IPS DF 19.7 (cell line): ENCODE measurements at regions not wholly inside any gene's neighbourhood (a gene's known extent, or its start where the extent isn't known, plus 50 kb on each side); places are given as distances from the start of the nearest gene placed in this dataset.

Experiments
- DNase-seq: peaks from one replicate; pipeline ENCODE4 v3.0.0-alpha.2; 2013; ENCODE audit warnings: low read depth, low spot score

DNA sequence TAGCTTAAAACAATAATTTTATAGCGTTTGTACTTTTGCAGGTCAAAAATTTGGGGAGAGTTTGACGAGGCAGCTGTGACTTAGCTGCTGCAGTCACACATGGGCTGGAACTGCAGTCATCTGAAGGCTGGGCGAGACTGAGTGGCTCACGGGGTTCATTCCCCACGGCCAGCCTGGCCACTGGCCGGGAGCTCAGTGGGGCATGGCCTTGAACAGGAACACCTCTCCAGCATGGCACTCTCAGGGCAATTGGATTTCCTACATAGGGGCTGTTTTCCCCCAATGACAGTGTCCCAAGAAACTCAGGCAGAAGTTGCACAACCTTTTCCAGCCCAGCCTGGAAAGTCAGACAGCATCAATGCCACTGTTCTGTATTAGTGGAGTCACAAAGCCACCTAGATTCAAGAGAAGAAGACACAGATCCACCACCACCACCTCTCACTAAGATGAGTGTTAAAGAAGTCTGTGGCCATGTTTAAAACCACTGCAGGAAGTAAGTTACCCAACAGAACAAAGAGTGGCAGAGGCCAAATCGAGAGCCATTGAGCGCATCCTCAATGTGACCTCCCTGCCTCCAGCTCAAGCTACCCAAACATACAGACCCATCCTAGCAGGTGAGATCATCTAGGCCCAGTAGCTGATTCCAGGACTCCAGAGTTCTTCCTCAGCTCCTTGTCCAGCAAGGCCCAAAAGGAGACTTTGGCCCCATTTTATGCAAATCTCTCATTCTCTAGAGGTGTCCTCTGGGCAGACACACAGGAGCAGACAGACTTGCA lies 618.7 kb upstream of the CADM1 start:
- DNase-seq, result no peak

DNA sequence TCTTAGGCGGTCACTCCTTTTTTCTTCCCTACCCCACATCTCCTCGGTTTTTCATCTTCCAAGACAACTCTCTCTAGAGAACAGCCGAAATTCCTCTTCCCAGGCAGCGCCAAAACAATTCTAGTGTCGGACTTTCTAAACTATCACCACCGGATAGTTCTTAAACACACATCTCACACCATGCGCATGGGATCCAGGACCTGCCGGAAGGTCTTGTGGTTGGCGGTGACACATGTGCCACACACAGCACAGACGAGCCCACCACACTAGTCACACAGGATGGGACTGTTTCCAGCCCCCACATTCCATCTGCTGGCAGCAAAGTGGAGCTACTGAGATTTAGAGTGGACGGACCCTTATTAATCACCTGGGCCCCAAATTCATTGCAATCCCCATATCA lies 614.9 kb upstream of the CADM1 start:
- DNase-seq, result no peak

DNA sequence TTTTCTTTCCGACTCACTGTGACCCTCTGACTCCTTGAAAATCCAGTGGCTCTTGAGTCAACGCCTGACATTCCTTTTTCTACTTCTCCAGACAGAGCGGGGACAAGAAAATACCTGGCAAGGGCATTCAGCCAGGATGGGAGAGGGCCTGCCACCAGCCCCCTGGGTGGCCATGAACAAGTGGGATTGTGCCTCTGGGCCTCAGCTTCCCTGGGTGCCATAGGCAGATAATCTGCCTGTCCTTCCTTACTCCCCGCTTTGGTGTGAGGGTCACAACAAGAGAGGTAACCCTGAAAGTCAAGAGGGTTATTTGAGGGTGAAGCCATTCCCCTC lies 613.9 kb upstream of the CADM1 start:
- DNase-seq, result no peak

DNA sequence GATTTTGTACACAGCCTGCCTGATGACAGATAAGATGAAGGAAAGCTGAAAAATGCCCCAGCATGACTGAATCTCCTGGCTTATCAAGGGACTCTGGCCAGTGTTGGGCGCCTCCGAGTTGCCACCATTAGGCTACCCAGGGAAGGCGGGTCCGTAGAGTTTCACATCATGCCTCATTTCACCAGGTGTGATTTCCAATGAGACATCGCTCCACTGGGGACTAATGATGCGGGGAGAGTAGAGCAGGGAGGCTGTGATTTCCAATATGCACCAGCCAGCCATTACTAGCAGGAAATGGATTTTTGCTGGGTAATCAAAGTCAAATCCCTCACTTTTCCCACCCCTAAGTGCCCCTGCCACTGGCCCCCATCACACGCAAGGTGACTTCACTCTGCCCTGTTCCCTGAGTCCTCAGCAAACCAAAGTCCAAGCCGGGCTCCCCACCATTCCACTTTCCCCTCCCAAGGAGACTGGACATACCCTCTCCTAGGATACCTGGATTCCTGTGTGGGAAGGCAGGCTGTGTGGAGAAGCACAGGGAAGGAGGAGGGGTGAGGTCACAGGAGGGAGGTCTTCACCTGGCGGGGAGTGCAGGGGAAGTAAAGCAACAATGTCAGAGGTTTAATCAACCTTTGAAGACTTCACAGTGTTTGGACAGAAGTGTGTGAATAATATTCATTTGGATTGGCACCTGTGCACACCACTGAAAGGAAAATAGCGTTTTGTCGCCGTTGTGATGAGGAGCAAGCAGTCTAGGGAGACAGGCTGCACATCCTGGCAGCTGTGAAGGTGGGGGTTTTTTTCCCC lies 613.3 kb upstream of the CADM1 start:
- no peak for DNase-seq

DNA sequence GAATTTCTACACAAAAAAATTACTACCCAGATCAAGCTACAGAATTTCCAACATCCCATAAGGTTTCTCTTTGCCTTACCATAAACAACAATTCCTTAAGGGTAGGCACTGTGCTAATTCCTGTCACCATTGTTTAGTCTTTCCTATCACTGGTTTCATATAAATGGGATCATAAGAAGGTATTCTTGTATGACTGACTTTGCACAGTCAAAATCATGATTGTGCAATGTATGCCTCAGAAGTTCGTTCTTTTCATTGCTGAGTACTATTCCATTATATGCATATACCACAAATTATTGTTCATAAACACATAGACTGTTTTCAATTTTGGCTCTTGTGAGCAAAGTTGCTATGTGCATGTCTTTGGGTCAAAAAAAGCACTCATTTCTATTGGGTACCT lies 611.6 kb upstream of the CADM1 start:
- no peak for DNase-seq

DNA sequence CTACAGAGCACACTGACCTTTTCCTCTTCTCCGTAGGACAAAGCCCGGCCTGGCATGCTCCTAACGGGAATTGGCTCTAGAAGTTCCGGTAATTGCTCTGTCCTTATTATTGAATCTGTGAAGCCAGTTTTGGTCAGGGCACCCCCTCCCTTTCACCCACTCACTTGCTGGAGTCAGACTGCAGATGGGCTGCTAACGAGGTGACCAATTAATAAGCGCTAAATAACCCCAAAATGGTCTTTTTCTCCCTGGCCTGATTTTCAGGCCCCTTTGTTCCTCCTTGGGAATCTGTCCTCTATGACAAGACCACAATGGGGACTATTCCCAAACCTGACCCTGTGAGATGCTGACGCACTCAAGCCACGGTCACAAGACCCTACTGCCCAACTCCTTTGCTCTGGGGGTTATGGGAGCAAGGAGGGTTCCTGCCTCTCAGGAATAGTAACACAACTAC lies 610.0 kb upstream of the CADM1 start:
- DNase-seq, result no peak

DNA sequence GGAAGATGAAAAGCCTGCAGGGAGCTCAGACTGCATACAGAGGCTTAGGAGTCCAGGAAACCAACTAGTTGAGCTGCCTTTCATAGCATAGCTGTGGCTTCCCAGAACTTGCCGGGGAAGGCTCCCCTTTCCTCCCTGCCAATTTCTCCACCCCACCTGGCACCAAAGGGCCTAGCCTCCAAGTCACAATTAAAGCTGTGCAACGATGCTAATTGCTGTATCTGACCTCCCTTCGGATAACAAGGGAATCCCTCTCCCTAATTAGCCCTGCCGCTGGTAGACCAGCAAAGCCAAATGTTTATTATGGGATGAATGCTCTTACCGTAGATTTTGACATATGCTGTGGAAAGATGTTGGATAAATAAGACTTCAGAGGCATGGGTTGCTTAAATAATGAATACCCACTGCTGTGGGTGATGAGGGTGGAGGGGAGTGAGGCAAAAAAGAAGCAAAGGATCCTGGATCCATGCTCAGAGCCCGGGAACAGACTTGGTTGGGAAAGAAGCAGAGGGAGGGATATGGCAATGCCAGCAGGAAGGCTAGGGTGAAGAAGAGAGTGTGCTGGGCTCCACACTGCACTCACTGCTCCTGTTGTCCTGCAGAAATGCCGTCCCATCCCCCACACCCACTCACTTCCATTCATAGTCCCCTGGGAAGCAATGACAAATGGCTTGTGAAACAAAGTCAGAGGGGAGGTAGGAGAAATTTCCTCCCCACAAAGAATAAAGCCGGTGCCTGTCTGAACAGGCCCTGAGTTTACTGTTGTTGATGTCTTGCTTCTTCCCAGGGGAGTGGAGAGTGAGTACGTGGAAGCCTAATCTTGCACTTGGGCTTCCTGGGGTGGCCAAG lies 608.1 kb upstream of the CADM1 start:
- no peak for DNase-seq

DNA sequence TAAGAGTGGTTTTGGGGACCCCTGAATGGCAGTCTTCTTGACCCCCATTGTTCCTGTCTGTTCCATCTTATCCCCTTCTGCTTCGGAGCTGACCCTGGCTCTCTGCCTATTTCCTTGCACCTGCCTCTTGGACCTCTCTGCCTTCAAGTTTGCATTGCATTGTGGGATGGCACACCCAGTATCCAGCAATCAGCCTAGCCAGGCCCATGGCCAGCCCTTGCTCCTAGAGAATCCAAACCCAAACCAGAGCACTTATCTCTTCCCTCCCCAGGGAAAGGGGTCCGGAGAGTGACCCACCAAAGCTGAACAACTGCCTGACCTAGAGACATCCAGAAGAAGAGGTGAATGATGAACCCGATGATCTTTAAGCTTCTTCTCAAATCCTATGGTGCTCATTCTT lies 607.3 kb upstream of the CADM1 start:
- no peak for DNase-seq

DNA sequence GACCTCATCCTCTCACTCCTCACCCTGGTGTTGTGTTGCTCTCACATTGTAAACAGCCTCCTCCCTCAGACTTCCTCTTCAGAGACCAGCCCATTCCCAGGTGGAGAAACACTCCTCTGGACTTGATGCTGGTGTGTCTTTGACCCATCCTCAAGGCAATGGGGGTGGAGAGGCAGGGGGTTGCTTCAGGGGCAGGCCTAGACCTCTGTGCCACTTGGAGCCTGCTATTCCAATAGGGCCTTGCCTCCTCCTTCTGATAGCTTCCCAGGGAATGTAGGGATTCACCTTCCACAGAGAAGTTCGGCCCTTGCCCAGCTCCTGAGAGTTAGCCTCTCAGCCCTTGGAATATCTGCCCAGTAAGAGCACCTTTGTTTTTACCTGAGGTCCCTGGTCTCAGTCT lies 606.6 kb upstream of the CADM1 start:
- no peak for DNase-seq

DNA sequence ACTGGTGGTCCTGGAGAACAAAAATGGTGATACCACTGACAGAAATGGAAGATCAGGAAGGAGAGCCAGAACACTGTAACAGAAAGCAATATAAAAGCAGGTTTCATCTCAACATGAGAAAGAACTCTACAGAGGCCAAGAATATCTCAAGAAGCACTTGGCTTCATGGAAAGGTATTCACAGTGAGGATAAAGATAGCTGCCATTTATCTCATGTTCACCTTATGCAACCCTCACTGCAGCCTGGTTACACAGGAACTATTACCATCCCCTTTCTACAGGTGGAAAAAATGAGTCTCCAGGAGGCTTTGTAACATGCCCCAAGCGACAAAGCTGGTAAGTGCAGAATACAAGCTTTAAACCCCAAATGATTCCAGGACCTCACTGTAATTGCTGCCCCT lies 606.1 kb upstream of the CADM1 start:
- no peak for DNase-seq

DNA sequence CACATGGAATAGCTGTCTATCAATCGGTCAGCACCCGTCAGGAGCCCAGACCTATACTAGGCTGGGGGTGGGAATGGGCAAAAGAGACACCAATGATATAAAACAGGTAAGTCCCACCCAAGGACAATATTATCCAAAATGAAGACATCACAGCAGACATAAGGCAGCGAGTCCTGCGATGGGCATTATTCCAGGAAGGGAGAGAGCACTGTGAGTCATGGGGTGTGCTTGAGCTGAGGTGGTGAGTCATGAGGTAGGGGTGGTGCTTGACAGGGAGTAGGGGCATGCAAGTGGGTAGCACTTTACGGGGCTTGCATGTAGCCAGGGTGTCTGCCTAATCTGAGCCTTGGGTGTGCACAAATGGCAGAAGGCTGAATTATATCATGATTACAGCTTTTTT lies 605.0 kb upstream of the CADM1 start:
- DNase-seq, result no peak

DNA sequence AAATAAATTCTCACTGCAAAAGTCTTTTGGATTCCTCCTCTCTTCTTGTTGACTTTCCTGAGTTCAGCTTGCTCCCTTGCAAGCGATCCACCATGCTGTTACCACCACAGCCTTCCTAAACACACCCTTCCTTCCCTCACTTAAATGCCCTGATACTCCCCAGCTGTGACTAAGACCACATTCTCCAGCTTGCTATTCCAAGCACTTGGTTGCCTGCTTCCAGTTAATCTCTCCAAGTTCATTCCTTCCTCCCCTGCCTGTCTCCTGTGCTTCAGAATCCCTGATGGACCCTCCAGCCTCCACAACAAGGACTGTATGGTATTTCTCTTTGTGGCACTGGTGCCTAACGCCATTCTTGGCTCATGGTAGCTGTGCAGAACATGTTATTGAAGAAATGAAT lies 603.9 kb upstream of the CADM1 start:
- DNase-seq, result no peak

DNA sequence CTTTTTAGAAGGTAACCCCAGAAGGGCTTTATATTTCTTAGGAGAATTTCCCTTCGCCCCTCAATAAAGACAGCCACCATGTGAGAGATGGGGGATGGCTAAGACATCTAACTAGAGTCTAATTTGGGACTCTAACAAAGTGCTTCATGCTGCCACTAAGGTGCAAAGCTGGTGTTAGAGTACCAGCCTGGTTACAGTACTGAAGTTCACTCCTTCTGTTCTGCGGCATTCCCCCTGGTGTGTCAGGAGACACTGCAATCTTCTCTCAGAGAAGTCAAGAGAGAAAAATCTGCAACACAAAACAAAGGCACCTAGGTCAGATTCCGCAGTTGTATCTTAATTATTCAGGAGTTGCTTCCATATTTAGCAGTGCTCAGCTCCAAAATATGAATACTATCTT lies 603.0 kb upstream of the CADM1 start:
- peak; percentile 67 for DNase-seq

DNA sequence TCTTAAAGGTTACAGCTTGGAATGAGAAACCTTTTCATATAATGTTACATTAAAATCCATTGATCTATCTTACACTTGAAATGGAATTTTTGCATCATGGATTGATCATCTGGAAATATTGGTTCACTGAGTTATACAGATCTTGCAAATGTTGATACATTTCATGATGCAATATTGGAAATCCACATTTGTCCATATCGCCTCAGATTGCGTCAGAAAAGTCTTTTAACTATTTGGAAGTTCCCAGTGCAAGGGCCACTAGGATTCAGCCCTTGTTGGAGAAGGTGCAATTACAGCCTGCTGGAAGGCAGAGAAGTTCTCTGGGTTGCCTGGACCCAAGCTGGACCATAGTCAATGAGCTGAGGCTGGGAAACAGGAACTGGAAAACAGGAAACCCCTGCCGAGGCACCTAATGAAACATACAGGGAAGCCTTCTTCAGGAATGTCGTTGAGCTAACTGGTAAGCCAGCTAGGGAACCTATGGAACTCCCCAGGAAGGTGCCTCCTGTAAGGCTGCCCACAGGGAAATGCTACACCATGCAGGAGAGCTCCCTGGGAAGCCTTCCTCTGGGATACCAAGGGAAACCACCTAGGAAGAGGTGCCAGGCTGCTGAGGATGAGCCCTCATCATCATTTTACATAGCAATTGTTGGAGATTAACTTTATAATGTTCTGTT lies 600.4 kb upstream of the CADM1 start:
- DNase-seq, result no peak

DNA sequence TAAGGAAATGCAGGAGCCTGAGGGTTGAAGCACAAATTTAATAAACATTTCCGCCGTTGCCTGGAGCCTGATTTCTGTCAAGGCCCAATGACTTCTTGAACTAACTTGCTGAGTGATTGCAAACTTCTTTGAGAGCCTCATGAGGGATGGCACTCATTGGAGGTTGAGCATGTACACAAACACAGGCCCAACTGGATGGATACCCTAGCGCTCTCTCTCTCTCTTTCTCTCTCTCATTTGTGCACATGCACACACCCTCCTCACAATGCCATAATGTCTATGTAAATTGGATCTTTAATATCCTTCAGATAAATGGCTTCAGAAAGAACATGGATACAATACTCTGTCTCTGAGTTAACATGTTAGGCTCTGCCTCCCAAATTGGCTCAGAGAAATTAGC lies 597.7 kb upstream of the CADM1 start:
- DNase-seq, result no peak

DNA sequence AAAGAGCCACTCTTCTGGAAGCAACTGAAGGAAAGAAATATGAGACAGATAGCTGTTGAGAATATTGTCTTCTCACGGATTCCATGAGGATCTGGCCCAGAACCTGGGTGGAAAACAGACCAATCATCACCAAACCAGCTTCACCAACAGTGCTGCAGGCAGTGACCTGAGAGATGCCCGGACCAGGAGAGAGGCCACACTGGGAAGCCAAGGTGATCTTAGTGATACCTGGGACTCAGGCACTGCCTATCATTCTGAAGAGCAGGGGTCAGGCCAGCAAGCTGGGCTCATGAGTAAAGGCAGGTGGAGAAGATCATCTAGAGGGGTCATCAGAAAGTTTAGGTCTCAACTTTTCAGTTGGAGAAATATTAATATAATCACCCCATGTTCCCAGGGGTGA lies 595.8 kb upstream of the CADM1 start:
- no peak for DNase-seq

DNA sequence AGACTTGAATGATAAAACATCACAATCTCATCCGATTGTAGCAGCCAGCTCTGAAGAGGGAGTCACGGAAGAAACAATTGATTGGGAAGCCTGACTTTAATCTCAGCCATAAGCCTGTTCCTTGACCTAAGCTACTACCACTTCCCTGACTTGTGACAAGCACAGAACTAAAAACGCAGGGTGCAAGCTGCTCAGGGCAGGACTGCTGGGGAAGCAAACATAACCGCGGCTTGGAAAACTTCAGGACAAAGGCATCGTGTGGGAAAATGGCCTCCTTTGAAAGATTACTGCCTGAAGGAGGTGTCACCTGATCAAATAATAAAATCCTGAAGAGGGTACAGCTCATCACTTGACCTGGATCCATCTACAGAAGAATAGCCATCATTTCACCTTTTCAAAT lies 595.3 kb upstream of the CADM1 start:
- no peak for DNase-seq

DNA sequence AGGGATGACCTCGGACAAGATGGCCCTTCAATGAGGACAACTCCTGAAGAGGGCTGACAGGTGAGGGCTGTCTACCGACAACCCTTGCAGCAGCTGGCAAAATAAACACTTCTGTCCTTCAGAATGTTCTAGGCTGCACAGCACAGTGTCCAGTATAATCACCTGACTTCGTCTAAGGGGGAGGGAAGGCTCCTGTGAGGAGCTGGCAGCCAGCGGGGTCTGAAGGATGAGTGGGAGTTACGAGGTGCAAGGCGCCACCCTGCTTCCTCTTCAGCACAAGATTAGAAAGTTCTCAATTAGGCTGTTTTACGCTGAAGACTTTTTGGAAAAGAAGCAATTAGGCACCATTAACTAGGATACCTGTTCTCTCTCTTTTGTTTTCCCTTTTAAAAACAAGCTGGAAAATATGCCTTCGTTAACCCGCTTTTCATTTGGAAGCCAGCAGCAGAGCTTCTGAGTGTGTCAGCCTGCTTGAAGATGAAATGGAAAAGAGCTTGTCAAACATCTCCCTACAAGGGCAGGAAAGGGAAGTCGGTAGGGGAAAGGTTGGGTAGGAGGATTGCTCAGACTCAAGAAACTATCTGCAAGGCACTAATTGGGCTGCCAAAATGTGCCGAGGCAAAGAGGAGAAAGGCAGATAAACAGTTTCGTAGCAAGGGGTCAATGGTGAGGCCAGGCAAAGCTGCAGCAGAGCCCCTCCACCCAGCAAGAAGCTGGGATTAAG lies 592.2 kb upstream of the CADM1 start:
- no peak for DNase-seq

DNA sequence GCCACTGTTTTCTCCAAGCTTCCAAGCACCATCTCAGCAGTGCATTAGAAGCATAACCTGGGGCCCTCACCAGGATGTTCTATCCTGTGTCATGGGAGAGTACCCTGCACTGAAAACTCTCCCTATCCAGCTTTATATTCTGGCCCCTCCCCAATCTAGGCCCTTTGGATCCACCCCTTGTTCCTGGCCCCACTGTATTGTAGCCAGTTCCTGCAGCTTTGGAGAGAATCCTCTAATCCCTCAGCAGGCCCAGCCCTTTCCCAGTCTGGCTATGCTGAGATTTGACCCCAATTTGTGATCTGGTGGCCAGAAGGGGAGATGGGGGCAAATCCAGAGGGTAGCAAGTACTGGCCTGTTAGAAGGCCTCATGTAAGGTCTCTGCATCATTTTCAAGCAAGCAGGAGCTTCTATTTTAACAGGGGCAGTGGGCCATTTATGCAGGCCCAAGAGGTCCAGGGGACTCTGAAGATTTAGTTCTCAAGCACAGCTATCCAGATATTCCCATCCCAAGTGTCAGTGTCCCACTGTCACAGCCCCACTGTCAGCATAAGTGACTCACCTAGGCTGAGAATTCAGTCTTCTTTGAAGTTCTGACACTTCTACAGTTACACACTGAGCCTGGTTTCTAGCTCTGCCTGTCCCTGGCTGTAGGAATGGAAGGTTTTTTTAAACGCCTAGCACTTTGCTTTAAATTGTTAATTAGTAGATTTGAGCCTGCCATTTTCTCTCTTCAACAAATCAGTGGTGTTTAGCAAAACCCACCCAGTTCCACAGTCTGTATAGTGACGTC lies 589.5 kb upstream of the CADM1 start:
- no peak for DNase-seq

DNA sequence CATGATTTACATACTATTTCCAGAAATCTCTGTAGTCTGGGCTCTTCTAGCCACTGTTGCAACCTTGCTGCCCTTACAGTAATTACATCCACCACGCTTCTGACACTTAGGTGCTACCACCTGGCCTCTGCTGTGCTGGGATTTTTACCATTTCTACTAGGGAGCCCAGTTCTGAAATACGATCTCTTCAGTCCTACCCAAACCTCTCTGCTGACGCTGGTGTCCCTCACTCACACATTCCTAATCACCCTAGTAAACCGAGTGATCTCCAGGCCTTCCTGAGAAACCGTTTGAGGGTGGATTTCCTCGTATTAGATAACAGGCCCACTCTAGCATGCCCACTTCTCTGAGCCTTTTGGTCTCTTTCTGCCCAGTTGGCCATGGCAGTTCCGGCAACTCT lies 588.9 kb upstream of the CADM1 start:
- DNase-seq, result no peak
